Endothelial cell of umbilical vein (primary cell): ENCODE measurements at regions not wholly inside any gene's neighbourhood (a gene's known extent, or its start where the extent isn't known, plus 50 kb on each side); places are given as distances from the start of the nearest gene placed in this dataset.

Experiments
- BruUV-seq: library from RNA; stranded (reverse); fragments of 400-500 nt; replicated peaks from 2 replicates; lab custom pipeline; 2021; lab: Mats Ljungman, UMichigan
- CTCF ChIA-PET: fragments of 300-600, 350-600 bp; sonication (Branson Sonifier 250); formaldehyde crosslinking; loops from one replicate; lab custom pipeline; 2021; ENCODE audit warnings: antibody characterized with exemption, inconsistent platforms; lab: Charles Lee
- POLR2A ChIA-PET: fragments of 300-600, 350-600 bp; sonication (Branson Sonifier 250); formaldehyde crosslinking; loops from one replicate; lab custom pipeline; 2021; ENCODE audit warnings: antibody characterized with exemption, inconsistent platforms; lab: Charles Lee
- DNase-seq: peaks from one replicate; pipeline ENCODE4 v3.0.0-alpha.2; 2011; ENCODE audit warnings: low read depth, low spot score
- FAIRE-seq: peaks from 2 replicates; lab custom pipeline; 2011; peaks lifted over from hg19 to GRCh38; lab: Jason Lieb, UNC
- H2AFZ ChIP-seq: 2 replicates; pipeline ENCODE4 v1.6.0; 2012; ENCODE audit warnings: low read depth, low read length, control low read depth, inconsistent platforms
- H3K27ac ChIP-seq: 2 replicates; pipeline ENCODE4 v1.5.1; 2011; ENCODE audit warnings: low read depth, mild to moderate bottlenecking, control low read depth, low read length, moderate library complexity; ENCODE audit not compliant: insufficient read depth
- H3K27me3 ChIP-seq, 2 experiments: 2 replicates each; pipeline versions ENCODE4 v1.6.0 to v1.6.1; 2011; ENCODE audit warnings: low read length in 2 of 2, mixed read lengths in 1 of 2; ENCODE audit not compliant: control insufficient read depth in 2 of 2, insufficient read depth in 2 of 2
- H3K36me3 ChIP-seq, 2 experiments: 2 replicates in 1 of 2; 3 replicates in 1 of 2; pipeline ENCODE4 v1.5.1; 2011; ENCODE audit warnings: low read length in 2 of 2, mild to moderate bottlenecking in 1 of 2, moderate library complexity in 1 of 2; ENCODE audit not compliant: control insufficient read depth in 2 of 2, insufficient read depth in 2 of 2; ENCODE audit errors: extremely low read depth in 1 of 2
- H3K4me1 ChIP-seq: 3 replicates; pipeline ENCODE4 v1.5.1; 2011; ENCODE audit warnings: mild to moderate bottlenecking, low read length; ENCODE audit not compliant: control insufficient read depth, insufficient read depth; ENCODE audit errors: extremely low read depth
- H3K4me2 ChIP-seq: 2 replicates; pipeline ENCODE4 v1.6.1; 2011; ENCODE audit warnings: low read length, control low read depth, mixed read lengths; ENCODE audit not compliant: insufficient read depth
- H3K4me3 ChIP-seq, 3 experiments: fragments of 200-600 bp in 1 of 3; sonication (generic), shearing (Covaris generic) in 1 of 3; replicated peaks in 1 of 3; 2 replicates each; pipeline ENCODE4 v1.5.1; 2011 to 2016; ENCODE audit warnings: control low read depth in 3 of 3, low read length in 3 of 3, mild to moderate bottlenecking in 2 of 3, inconsistent platforms in 1 of 3, low read depth in 1 of 3, moderate library complexity in 1 of 3; ENCODE audit not compliant: insufficient read depth in 1 of 3
- H3K79me2 ChIP-seq: 2 replicates; pipeline ENCODE4 v1.6.0; 2012; ENCODE audit warnings: low read length, inconsistent platforms; ENCODE audit not compliant: control insufficient read depth, insufficient read depth
- H3K9ac ChIP-seq: replicated peaks from 2 replicates; pipeline ENCODE3; 2011; ENCODE audit warnings: low read length, control low read depth; ENCODE audit not compliant: insufficient read depth; ENCODE audit errors: extremely low read depth
- H3K9me1 ChIP-seq: replicated peaks from 3 replicates; pipeline ENCODE4 v1.6.0; 2011; ENCODE audit warnings: mild to moderate bottlenecking, low read length; ENCODE audit not compliant: control insufficient read depth, insufficient read depth; ENCODE audit errors: extremely low read depth
- H3K9me3 ChIP-seq: replicated peaks from 2 replicates; pipeline ENCODE4 v1.5.1; 2012; ENCODE audit warnings: low read length, inconsistent platforms; ENCODE audit not compliant: control insufficient read depth, insufficient read depth
- H4K20me1 ChIP-seq: replicated peaks from 2 replicates; pipeline ENCODE3; 2011; ENCODE audit warnings: mild to moderate bottlenecking, low read length; ENCODE audit not compliant: control insufficient read depth, insufficient read depth; ENCODE audit errors: extremely low read depth
- EZH2 ChIP-seq: IDR thresholded peaks from 2 replicates; pipeline ENCODE4 v1.6.1; 2012; ENCODE audit warnings: borderline replicate concordance, low read depth, mild to moderate bottlenecking, moderate library complexity, low read length, inconsistent platforms; ENCODE audit not compliant: severe bottlenecking
- FOS ChIP-seq: IDR thresholded peaks from 2 replicates; pipeline ENCODE4 v1.6.1; 2011; ENCODE audit warnings: mild to moderate bottlenecking, low read length, moderate library complexity, borderline replicate concordance; ENCODE audit not compliant: insufficient read depth
- GATA2 ChIP-seq: IDR thresholded peaks from 2 replicates; pipeline ENCODE4 v1.7.0; 2011; ENCODE audit warnings: low read depth, mild to moderate bottlenecking, moderate library complexity, mixed read lengths, low read length; ENCODE audit not compliant: insufficient read length, insufficient read depth
- JUN ChIP-seq: IDR thresholded peaks from 2 replicates; pipeline ENCODE4 v1.6.1; 2011; ENCODE audit warnings: borderline replicate concordance, low read depth; ENCODE audit not compliant: insufficient read length, insufficient read depth
- MYC ChIP-seq: IDR thresholded peaks from one replicate; pipeline ENCODE4 v1.6.1; 2011; ENCODE audit warnings: mild to moderate bottlenecking, low read depth, low read length
- POLR2A ChIP-seq: IDR thresholded peaks from 2 replicates; pipeline ENCODE4 v1.6.1; 2012; ENCODE audit warnings: low read depth, mild to moderate bottlenecking, control low read depth, low read length
- POLR2AphosphoS5 ChIP-seq: IDR thresholded peaks from 2 replicates; pipeline ENCODE4 v1.6.1; 2012; ENCODE audit warnings: low read depth, mild to moderate bottlenecking, control low read depth, low read length, moderate library complexity; ENCODE audit not compliant: insufficient read depth
- dilution Hi-C: fragments of 300-500 bp; cut with MboI; formaldehyde crosslinking; loops from one replicate; pipeline ENCODE4 v1.15.0; 2019; ENCODE audit warnings: low sequenced_read_pairs; ENCODE audit not compliant: extremely low pct_ligation_motif_present
- intact Hi-C: fragments of 100-400 bp; cut with micrococcal nuclease; formaldehyde crosslinking; loops from one replicate; pipeline ENCODE4 v1.10.0; 2022
- TF ChIP-seq, protein P1 (sequence below): IDR thresholded peaks from 2 replicates; pipeline ENCODE4 v1.6.1; 2011; ENCODE audit not compliant: insufficient read depth, insufficient read length
- TF ChIP-seq, protein P2 (sequence below), 2 donors: IDR thresholded peaks; 1 replicate in 1 of 2; 2 replicates in 1 of 2; pipeline ENCODE4 v1.5.1; 2011; ENCODE audit warnings: low read length in 2 of 2, mild to moderate bottlenecking in 2 of 2, moderate library complexity in 2 of 2, control low read depth in 1 of 2, inconsistent platforms in 1 of 2, low read depth in 1 of 2; ENCODE audit not compliant: insufficient read depth in 1 of 2; ENCODE audit errors: extremely low read depth in 1 of 2

DNA sequence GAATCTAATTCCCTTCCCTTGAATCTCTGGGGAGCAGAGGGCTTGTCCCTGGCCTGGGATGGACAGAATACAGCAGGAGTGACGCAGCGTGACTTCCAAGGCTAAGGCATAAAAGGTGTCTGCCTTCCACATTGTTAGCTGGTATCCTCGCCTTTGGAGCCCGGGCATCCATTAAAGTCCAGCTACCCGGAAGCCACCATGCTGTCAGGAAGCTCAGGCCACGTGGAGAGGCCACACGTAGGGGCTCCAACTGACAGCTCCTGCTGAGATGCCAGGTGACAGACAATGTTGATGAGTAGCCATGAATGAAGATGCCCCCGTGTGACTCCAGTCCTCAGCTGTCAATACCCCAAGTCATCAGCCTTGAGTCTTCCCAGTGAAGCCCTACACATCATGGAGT lies 99.9 kb downstream of the OAT start:
- intact Hi-C loops, result no loop called here
- Histone ChIP-seq H3K4me3 (no peak overlapping the region), H3K27me3 (no peaks in the 10 kb centered on the region), H3K9me1 (no peaks in the 10 kb centered on the region), H2AFZ (no peak overlapping the region), H4K20me1 (no peaks in the 10 kb centered on the region), H3K27ac (no peak overlapping the region), H3K4me2 (no peak overlapping the region), H3K4me1 (no peaks in the 10 kb centered on the region), H3K79me2 (no peaks in the 10 kb centered on the region), H3K9me3 (no peaks in the 10 kb centered on the region), H3K9ac (no peak overlapping the region), H3K36me3 (no peaks in the 10 kb centered on the region)
- CTCF ChIA-PET, result no interaction called here
- TF ChIP-seq FOS (no peak), MYC (no peak), GATA2 (no peak), EZH2 (no peak), POLR2A (no peak), JUN (no peak), POLR2AphosphoS5 (no peak)
- TF ChIP-seq, protein P1, sequence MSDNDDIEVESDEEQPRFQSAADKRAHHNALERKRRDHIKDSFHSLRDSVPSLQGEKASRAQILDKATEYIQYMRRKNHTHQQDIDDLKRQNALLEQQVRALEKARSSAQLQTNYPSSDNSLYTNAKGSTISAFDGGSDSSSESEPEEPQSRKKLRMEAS, result no peak
- TF ChIP-seq, protein P2, sequence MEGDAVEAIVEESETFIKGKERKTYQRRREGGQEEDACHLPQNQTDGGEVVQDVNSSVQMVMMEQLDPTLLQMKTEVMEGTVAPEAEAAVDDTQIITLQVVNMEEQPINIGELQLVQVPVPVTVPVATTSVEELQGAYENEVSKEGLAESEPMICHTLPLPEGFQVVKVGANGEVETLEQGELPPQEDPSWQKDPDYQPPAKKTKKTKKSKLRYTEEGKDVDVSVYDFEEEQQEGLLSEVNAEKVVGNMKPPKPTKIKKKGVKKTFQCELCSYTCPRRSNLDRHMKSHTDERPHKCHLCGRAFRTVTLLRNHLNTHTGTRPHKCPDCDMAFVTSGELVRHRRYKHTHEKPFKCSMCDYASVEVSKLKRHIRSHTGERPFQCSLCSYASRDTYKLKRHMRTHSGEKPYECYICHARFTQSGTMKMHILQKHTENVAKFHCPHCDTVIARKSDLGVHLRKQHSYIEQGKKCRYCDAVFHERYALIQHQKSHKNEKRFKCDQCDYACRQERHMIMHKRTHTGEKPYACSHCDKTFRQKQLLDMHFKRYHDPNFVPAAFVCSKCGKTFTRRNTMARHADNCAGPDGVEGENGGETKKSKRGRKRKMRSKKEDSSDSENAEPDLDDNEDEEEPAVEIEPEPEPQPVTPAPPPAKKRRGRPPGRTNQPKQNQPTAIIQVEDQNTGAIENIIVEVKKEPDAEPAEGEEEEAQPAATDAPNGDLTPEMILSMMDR (IDR thresholded peaks at IDR 0.05; ENCODE audit: extremely low read depth in 1 of 2, insufficient read depth in 1 of 2, low read depth in 1 of 2, low read length in 2 of 2), result no peak
- no peak for FAIRE-seq
- DNase-seq, result no peak
- no TSS peak for BruUV-seq
- POLR2A ChIA-PET, result no interaction called here
- dilution Hi-C loops, result no loop called here
